Activated T-cell treated with anti-CD3 and anti-CD28 coated beads, Interleukin-2, amount 50 U/mL, for 72 hours (primary cell): ENCODE measurements at regions not wholly inside any gene's neighbourhood (a gene's known extent, or its start where the extent isn't known, plus 50 kb on each side); places are given as distances from the start of the nearest gene placed in this dataset.
A peak's percentile ranks its signal among the peaks of the same experiment; 100 is the strongest.

ENCODE experiments used
- ATAC-seq, 2 donors: fragments of 150-1000 bp; cut with Tn5 transposase; replicated peaks in 1 of 2; 2 replicates each; pipeline ENCODE4 v1.10.0; 2021; ENCODE audit warnings: moderate library complexity in 2 of 2, mild to moderate bottlenecking in 1 of 2
- DNase-seq, 2 donors: peaks; one replicate each; pipeline ENCODE4 v3.0.0; 2021 to 2022; ENCODE audit warnings: mixed read lengths in 1 of 2
- H3K27ac Mint-ChIP-seq: one replicate; pipeline ENCODE4 v1.8.0; 2022; ENCODE audit warnings: mild to moderate bottlenecking, moderate library complexity, mixed read lengths
- H3K27me3 Mint-ChIP-seq: one replicate; pipeline ENCODE4 v1.8.0; 2022; ENCODE audit warnings: low read depth, mixed read lengths
- H3K36me3 Mint-ChIP-seq, 2 donors: one replicate each; pipeline ENCODE4 v1.8.0; 2022; ENCODE audit warnings: mixed read lengths in 2 of 2, mild to moderate bottlenecking in 1 of 2; ENCODE audit not compliant: insufficient read depth in 2 of 2
- H3K4me1 Mint-ChIP-seq: one replicate; pipeline ENCODE4 v1.8.0; 2022; ENCODE audit warnings: low read depth, mixed read lengths
- H3K4me3 Mint-ChIP-seq, 2 donors: one replicate each; pipeline ENCODE4 v1.8.0; 2022; ENCODE audit warnings: mild to moderate bottlenecking in 2 of 2, mixed read lengths in 2 of 2, moderate library complexity in 2 of 2
- H3K9me3 Mint-ChIP-seq, 2 donors: one replicate each; pipeline ENCODE4 v1.8.0; 2022; ENCODE audit warnings: mixed read lengths in 2 of 2

GRCh38 chr3:10555263-10555662 lies 49.9 kb upstream of the ATP2B2 start:
- ATAC-seq: no peak
- Mint-ChIP-seq H3K4me3 (no peak overlapping the region), H3K4me1 (peaks cover 36% of the 10 kb centered on the region), H3K27me3 (peaks cover 29% of the 10 kb centered on the region), H3K27ac (no peak overlapping the region), H3K36me3 (no peaks in the 10 kb centered on the region), H3K9me3 (no peaks in the 10 kb centered on the region)
- no peak for DNase-seq

- ATAC-seq (no peak), DNase-seq (no peak)
- peaks cover 33% of the 10 kb centered on the region for H3K4me1 Mint-ChIP-seq
- no peaks in the 10 kb centered on the region for H3K9me3 Mint-ChIP-seq
- peaks cover 30% of the 10 kb centered on the region for H3K27me3 Mint-ChIP-seq
- H3K27ac Mint-ChIP-seq: no peak overlapping the region
- H3K36me3 Mint-ChIP-seq: no peaks in the 10 kb centered on the region
- no peak overlapping the region for H3K4me3 Mint-ChIP-seq
These were observed 50.9 kb upstream of the ATP2B2 start for GRCh38 chr3:10556312-10556711.

- no peak overlapping the region for H3K27ac Mint-ChIP-seq
- no peak overlapping the region for H3K4me3 Mint-ChIP-seq
- ATAC-seq (no peak), DNase-seq (no peak)
- H3K27me3 Mint-ChIP-seq: peaks cover 40% of the 10 kb centered on the region
- peaks cover 30% of the 10 kb centered on the region for H3K4me1 Mint-ChIP-seq
- H3K36me3 Mint-ChIP-seq: no peaks in the 10 kb centered on the region
- H3K9me3 Mint-ChIP-seq: no peaks in the 10 kb centered on the region
These were observed 51.9 kb upstream of the ATP2B2 start for GRCh38 chr3:10557250-10557649.

- ATAC-seq (peak; percentile 66 to 79), DNase-seq (peak in 1 of 2 donors; percentile 17)
- Mint-ChIP-seq H3K27me3 (peaks cover 41% of the 10 kb centered on the region), H3K4me1 (peaks cover 24% of the 10 kb centered on the region), H3K36me3 (no peaks in the 10 kb centered on the region), H3K9me3 (no peaks in the 10 kb centered on the region), H3K27ac (no peak overlapping the region), H3K4me3 (no peak overlapping the region)
These were observed 52.5 kb upstream of the ATP2B2 start for GRCh38 chr3:10557781-10558373.

DNA sequence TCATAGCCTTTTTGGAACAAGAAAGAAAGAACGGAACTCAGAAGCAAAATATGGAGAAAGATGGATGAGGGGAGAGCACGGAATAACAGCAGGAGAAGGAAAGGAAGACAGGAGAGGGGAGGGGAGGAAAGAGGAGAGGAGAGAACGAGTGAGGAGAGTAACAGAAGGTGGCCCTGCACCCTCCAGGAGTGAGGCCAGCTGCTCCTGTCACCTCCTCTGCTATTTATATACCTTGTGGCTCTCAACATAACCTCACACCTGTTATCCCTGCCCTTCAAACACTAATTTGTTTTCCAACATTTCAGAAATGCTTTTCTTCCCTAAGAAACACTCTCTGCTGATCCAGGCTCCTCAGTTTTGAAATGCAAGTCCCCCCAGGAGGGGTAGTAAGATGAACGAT lies 53.4 kb upstream of the ATP2B2 start:
- H3K9me3 Mint-ChIP-seq: no peaks in the 10 kb centered on the region
- no peak overlapping the region for H3K4me3 Mint-ChIP-seq
- no peak overlapping the region for H3K27ac Mint-ChIP-seq
- peaks cover 21% of the 10 kb centered on the region for H3K4me1 Mint-ChIP-seq
- ATAC-seq (no peak), DNase-seq (no peak)
- H3K27me3 Mint-ChIP-seq: peaks cover 45% of the 10 kb centered on the region
- H3K36me3 Mint-ChIP-seq: no peaks in the 10 kb centered on the region

GRCh38 chr3:10560060-10560861 lies 54.9 kb upstream of the ATP2B2 start:
- Mint-ChIP-seq H3K9me3 (no peaks in the 10 kb centered on the region), H3K27me3 (peaks cover 59% of the 10 kb centered on the region), H3K27ac (no peak overlapping the region), H3K4me1 (peaks cover 21% of the 10 kb centered on the region), H3K36me3 (no peaks in the 10 kb centered on the region), H3K4me3 (no peak overlapping the region)
- DNase-seq (no peak), ATAC-seq (no peak)

DNA sequence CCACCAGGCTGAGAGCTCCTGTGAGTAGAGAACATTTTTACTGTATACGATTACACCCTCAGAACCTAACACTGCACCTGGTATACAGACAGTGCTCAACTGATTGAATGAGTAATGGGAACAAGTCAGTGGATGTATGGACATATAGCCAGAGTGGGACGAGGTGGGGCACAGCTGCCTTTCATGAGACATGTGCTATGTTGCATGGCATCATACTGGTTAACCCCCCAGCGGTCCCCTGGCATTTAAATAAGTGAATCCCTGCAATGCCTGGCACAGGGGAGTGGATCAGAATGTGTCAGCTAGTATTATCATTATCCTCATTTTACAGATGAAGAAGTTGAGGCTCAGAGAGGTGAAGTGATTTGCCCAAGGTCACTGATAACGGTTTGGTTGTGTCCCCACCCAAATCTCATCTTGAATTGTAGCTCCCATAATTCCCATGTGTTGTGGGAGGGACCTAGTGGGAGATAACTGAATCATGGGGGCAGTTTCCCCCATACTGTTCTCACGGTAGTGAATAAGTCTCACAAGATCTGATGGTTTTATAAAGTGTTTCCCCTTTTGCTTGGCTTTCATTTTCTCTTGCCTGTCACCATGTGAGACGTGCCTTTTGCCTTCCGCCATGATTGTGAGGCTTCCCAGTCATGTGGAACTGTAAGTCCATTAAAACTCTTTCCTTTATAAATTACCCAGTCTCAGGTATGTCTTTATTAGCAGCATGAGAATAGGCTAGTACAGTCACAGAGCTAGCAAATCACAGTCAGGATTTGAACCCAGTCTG lies 56.0 kb upstream of the ATP2B2 start:
- H3K9me3 Mint-ChIP-seq: no peaks in the 10 kb centered on the region
- no peak overlapping the region for H3K4me3 Mint-ChIP-seq
- H3K36me3 Mint-ChIP-seq: no peaks in the 10 kb centered on the region
- no peak overlapping the region for H3K27ac Mint-ChIP-seq
- H3K27me3 Mint-ChIP-seq: peaks cover 64% of the 10 kb centered on the region
- ATAC-seq: no peak
- DNase-seq: no peak
- peaks cover 21% of the 10 kb centered on the region for H3K4me1 Mint-ChIP-seq

DNA sequence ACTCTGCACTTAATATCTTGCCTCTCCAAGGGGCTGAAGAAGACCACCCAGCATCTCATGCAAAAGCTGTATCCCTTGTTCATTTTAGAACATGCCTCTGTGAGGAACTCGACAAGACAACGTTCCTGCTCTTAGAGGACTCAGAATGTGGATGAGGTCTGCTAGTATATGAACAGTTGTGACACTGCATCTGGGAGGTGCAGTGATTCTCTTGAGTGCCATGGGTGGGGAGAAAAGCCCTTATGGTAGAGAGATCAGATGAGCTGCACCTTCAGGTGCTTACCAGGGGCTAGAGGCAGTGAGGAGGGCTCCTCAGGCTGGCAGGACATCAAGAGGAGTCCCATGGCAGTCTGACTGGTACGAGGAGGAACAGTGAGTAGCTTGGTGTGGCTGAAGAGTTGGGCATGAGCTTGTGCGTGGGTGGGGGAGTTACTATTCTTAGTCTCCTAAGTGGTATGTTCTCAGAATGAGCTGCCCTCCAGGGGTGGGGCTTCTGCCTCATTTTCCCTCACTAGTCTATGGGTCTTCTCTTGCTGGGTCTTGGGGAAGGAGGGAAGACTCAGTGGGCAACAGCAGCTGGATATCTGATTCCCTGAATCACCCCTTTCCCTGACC lies 56.7 kb upstream of the ATP2B2 start:
- peak; percentile 20 to 57 for ATAC-seq
- H3K4me1 Mint-ChIP-seq: peaks cover 20% of the 10 kb centered on the region
- H3K27ac Mint-ChIP-seq: no peak overlapping the region
- H3K27me3 Mint-ChIP-seq: peaks cover 70% of the 10 kb centered on the region
- no peak for DNase-seq
- H3K4me3 Mint-ChIP-seq: no peak overlapping the region
- H3K36me3 Mint-ChIP-seq: no peaks in the 10 kb centered on the region
- no peaks in the 10 kb centered on the region for H3K9me3 Mint-ChIP-seq

- H3K9me3 Mint-ChIP-seq: no peaks in the 10 kb centered on the region
- H3K27me3 Mint-ChIP-seq: peaks cover 68% of the 10 kb centered on the region
- ATAC-seq (no peak), DNase-seq (no peak)
- H3K27ac Mint-ChIP-seq: no peak overlapping the region
- no peak overlapping the region for H3K4me3 Mint-ChIP-seq
- H3K4me1 Mint-ChIP-seq: peaks cover 7% of the 10 kb centered on the region
- H3K36me3 Mint-ChIP-seq: no peaks in the 10 kb centered on the region
These were observed 58.0 kb upstream of the ATP2B2 start for GRCh38 chr3:10563396-10563795.

- H3K27me3 Mint-ChIP-seq: peaks cover 51% of the 10 kb centered on the region
- no peaks in the 10 kb centered on the region for H3K9me3 Mint-ChIP-seq
- ATAC-seq: no peak
- DNase-seq: no peak
- no peak overlapping the region for H3K27ac Mint-ChIP-seq
- H3K36me3 Mint-ChIP-seq: no peaks in the 10 kb centered on the region
- no peak overlapping the region for H3K4me3 Mint-ChIP-seq
- peaks cover 7% of the 10 kb centered on the region for H3K4me1 Mint-ChIP-seq
These were observed 60.4 kb upstream of the ATP2B2 start for GRCh38 chr3:10565814-10566213.

DNA sequence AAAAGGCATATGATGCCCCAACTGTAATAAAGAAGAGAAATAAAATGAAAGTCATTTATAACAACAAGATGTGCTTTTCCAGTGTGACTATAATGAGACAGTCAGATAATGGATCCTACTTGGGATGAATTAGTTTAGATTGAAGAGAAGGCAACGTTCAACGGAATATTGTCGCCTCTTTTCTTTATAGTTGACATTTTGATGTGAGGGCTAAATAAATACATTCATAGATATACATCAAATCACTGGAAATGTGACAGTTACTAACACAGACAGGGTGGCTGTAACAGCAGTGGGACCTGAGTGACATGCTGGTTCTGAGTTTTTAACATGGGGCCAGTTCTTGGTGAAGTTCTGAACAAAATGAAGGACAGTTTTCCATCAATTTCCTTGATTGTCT lies 61.1 kb upstream of the ATP2B2 start:
- H3K4me3 Mint-ChIP-seq: no peak overlapping the region
- no peak for ATAC-seq
- no peak for DNase-seq
- H3K27me3 Mint-ChIP-seq: peaks cover 44% of the 10 kb centered on the region
- no peaks in the 10 kb centered on the region for H3K36me3 Mint-ChIP-seq
- H3K9me3 Mint-ChIP-seq: no peaks in the 10 kb centered on the region
- no peak overlapping the region for H3K27ac Mint-ChIP-seq
- H3K4me1 Mint-ChIP-seq: peaks cover 7% of the 10 kb centered on the region

GRCh38 chr3:10568549-10568948 lies 63.2 kb upstream of the ATP2B2 start:
- Mint-ChIP-seq H3K36me3 (no peaks in the 10 kb centered on the region), H3K4me1 (no peaks in the 10 kb centered on the region), H3K27me3 (peaks cover 39% of the 10 kb centered on the region), H3K27ac (no peak overlapping the region), H3K9me3 (no peaks in the 10 kb centered on the region), H3K4me3 (no peak overlapping the region)
- DNase-seq (no peak), ATAC-seq (no peak)
